Amniotic epithelial cell (primary cell): ENCODE measurements at regions not wholly inside any gene's neighbourhood (a gene's known extent, or its start where the extent isn't known, plus 50 kb on each side); places are given as distances from the start of the nearest gene placed in this dataset.
A peak's percentile ranks its signal among the peaks of the same experiment; 100 is the strongest.
"Not testable (repeated sequence)": the region's sequence is repeated elsewhere in the genome, so short reads cannot be mapped to it uniquely, and the experiment has no call there.

Experiments
- DNase-seq: peaks from one replicate; pipeline ENCODE4 v3.0.0-alpha.2; 2010; ENCODE audit warnings: low read depth

DNA sequence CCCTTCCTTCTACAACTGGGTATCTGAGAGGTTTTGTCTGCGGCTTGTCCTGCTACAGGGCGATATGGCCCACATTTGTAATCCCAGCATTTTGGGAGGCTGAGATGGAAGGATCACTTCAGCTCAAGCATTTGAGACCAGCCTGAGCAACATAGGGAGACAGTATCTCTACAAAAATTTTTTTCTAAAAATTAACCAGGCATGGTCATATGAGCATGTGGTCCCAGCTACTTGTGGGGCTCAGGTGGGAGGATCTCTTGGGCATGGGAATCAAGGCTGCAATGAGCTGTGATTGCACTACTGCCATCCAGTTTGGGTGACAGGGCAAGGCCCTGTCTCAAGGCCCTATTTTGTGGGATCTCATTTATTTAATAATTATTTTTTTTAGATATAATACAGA lies 420.6 kb upstream of the PABPC4L start:
- DNase-seq: no peak

DNA sequence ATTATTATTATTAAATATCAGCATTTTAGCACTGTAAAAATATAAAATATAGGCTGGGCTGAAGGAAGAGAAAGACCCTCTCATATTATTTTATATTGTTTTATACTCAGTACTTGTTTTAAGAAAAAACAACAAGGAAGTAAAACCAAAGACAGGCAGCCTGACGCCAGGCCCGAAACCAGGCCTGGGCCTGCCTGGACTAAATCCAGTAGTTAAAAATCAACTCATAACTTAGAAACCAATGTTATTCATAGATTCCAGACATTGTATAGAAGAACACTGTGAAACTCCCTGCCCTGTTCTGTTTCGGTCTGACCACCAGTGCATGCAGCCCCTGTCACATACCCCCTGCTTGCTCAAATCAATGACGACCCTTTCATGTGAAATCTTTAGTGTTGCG lies 420.1 kb upstream of the PABPC4L start:
- not testable (repeated sequence) for DNase-seq

DNA sequence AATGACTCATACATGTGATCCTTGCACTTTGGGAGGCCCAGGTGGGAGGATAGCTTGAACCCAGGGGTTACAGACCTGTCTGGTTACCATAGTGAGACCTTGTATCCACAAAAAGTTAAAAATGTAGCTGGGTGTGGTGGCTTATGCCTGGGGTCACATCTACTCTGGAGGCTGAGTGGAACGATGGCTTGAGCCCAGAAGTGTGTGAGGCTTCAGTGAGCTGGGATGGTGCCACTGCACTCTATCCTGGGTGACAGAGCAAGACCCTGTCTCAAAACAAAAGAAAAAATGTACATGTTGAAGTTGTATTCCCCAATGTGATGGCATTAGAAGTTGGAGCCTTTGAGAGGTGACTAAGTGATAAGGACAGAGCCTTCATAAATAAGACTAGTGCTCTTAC lies 409.4 kb upstream of the PABPC4L start:
- no peak for DNase-seq

DNA sequence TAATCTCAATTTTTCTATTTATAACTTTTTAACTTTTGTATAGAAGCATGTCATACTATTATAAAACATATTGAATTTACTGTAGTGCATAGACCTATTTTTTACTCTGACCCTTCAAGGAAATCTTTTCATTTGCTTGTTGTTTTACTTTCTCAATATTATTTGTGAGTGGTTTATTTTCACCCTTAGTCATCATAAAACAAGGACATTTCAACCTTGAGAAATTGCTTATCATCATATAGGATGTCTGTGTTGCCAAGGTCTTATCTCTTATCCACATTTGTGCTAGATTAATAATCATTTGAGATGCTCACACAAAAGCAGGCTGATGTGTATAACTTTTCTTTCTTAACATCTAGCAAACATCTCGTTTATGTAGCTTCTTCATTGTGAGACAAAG lies 408.6 kb upstream of the PABPC4L start:
- peak; percentile 45 for DNase-seq

DNA sequence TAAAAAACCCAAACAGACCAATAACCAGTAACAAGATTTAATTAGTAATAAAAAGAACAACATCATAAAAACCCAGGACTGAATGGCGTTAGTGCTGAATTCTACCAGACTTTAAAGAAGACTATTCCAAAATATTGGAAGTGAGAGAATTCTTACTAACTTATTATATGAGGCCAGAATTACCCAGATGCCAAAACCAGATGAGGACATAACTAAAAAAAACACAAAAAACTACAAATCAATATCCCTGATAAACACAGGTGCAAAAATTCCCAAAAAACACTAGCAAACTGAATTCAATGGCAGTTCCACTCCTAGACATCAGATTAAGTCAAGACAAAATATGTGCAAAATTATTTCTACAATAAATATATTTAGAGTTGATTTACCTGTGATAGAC lies 400.1 kb upstream of the PABPC4L start:
- no peak for DNase-seq

DNA sequence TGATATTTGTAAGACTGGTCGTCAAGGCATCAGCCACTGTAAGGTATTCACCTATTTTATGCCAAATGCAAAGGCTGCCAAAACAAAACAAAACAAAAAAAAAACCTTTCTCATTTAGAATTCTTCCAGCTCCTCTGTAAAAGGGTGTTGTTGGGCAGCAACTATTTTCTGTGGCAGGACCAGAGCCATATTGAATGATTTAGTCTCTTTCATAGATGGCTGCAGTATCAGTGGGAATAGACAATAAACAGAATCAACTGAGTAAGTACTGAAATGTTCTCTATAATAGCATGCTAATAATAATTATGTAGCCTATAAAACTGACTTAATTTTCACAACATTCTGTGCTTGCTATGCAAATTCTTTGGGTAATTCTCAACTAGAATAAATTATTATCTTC lies 389.7 kb upstream of the PABPC4L start:
- DNase-seq: no peak

DNA sequence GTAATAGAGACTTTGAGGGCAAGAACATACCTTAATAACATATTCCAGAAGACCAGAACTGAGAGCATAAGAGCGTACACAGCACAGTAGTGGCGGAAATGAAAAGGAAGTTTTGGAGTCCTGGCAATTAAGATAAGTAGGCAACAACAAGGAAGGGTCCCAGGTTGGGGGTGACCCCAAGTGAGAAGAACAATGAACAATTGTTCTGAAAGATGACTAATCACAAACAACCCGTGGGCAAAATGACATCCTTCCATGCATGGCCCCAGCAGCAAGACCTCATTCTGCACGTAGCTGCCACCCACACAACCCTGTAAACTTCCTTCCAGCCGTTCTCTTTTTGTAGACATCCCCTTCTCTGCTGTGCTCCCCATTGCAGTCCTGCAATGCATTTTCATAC lies 384.4 kb upstream of the PABPC4L start:
- DNase-seq: no peak

DNA sequence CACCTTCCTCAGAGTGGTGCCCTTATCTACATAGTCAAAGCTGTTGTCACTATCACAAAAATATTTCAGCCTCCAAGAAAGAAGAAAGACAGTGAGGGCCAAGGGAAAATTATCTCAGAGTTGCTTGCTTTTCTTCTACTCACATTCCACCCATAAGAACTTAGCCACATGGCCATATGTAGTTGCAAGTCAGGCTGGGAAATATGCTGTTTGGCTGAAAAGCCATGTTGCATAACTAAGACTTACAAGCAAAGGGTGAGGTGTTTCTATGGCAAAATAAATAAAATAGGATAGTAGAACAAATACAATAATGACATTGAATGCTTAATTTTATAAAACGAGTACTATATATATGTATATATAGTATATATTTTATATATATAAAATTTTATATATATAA lies 365.9 kb upstream of the PABPC4L start:
- DNase-seq: peak; percentile 51

DNA sequence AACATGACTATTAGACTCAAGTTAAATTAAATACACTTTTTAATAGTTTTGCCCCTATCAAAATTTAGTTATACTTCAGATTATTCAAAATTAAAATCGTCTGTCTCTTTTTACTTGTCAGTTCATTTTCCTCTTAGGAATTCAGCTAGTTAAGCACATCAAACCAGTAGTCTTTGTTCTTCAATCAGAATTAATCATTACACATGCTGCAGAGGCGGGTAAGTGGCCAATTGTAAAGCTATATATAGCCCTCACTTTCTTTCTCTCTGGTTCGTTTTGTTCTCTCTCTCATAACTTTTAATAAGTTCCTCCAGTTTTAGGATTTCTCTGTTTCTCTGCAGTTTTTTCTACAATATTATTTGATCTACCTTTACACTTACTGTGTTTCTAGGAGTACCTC lies 359.1 kb upstream of the PABPC4L start:
- no peak for DNase-seq

DNA sequence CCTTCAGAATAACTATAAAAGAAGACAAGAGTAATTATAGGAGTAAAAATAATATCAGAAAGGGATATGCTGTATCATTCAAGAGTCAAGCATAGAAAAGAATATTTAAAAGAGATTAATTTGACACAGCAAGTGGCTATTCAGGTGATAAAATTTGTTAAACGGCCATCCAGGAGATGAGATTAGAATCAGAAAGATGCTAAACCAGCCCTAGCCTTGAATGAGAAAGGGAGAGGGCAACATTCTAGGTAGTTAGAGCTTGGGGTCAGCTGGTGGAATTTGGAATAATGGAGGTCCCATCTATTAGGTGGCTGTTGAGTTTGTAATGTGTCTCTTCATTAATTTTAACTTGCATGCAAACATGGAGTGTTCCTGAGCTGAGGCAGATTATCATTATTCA lies 350.5 kb upstream of the PABPC4L start:
- no peak for DNase-seq

DNA sequence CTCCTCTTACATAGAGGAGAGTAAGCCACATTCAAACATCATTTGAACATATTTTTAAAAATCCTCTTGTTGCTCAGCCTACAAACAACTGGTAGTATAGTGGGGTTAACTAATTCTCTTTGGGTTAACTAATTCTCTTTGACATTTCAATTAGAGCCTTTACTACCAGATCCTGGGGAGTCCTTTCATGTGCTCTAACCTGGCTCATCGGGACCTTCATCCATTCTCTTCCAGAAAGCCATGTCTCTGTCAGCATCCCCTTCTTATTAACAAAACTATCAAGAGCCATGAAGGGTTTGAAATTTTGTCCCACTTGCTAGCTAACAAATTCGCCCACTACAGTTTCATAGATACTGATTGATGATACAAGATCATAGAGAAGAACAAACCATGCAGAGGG lies 349.8 kb upstream of the PABPC4L start:
- DNase-seq: no peak

DNA sequence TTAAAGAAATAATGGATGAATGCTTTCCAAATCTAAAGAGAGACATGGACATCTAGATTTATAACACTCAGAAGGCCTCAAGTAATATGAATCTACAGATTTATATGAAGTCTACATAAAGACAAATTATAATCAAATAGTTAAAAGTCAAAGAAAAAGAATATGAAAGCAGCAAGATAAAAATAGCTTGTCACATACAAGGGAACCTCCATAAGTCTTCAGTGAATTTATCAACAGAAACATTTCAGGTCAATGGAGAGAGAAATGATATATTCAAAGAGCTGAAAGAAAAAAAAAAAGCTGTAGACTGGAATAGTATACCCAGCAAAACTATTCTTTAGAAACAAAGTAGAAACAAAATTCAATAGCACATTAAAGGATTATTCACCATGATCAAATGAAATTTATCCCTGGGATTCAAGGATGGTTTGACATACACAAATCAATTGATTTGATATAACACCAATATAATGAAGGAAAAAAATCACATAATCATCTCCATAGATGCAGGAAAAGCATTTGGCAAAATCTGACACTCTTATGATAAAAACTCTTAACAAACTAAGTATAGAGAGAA lies 346.6 kb upstream of the PABPC4L start:
- no peak for DNase-seq

DNA sequence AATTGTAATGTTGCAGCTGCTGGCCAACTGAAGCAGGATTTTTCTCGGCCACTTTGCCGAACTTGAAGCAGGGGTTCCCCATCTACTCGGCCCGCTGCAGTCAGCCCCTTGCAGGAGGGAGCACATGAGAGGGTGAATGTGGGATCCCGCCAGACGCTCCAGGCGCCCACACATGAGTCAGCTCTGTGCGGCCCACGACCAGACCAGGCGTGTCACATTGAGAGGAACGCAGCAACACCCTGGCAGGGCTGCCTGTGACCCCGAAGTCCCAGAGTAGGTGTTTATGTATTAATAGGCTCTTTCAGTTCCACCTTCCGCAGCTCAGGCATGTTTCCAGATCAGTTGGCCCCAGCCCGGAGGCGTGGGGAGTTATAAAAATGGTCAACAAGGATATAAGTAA lies 344.7 kb upstream of the PABPC4L start:
- no peak for DNase-seq

DNA sequence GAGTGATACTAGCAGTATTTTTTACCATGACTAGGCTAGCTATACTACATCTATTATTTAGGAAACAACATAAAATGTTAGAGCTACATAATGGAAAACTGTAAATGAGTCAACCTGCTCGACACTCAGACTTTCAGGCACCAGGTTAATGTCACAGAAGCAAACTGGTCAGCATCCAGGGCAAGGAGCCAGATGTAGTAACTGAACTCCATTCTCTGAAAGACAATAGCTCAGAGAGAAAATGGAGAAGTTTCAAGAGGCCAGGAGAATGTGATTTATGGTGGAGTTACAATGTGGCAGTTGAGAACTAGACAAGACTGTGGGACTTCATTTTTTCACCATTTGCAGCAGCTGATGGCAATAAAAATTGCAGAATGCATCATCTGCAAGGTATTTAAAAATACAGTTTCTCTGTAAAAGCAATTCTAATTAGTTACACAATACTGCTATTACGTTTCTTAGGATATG lies 342.7 kb upstream of the PABPC4L start:
- peak; percentile 20 for DNase-seq

DNA sequence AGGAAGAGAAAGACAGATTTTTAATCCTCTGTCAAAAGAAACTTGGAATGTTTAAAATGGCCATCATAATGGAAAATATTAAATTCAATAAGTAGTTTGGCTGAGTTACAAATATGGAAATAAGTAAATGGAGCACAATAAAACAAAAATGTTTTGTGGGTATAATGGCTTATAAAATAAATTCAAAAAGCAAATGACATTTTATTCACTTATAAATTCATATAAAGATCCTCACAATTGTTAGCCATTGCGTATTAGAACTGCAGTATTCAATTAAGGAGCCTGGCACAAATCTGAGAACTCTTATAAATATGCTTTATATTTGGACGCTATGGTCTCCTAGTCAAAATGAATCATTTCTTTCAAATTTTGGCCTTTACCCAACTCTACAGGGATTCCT lies 339.0 kb upstream of the PABPC4L start:
- no peak for DNase-seq

DNA sequence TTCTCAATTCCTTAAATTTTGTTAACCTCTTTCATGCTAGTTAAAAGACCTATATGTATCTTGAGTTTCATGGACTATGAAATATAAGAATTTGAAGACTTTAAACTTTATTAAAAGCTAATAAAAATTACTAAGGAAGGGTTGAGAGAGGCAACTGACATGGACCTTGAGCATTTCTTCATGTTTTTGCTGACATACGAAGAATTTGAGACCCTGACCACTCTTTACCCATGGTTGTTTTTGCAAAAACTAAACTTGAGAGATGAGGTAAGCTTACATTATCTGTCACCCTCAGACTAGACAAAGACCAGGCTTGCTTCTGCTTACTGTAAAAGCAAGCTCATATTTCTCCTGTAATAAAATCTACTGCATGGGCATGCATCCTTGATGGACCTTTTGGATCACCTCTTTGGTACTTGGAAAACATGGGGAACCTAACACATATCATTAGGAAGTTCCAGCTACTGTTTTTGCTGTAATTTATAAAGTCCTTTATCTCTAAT lies 338.2 kb upstream of the PABPC4L start:
- peak; percentile 5 for DNase-seq

DNA sequence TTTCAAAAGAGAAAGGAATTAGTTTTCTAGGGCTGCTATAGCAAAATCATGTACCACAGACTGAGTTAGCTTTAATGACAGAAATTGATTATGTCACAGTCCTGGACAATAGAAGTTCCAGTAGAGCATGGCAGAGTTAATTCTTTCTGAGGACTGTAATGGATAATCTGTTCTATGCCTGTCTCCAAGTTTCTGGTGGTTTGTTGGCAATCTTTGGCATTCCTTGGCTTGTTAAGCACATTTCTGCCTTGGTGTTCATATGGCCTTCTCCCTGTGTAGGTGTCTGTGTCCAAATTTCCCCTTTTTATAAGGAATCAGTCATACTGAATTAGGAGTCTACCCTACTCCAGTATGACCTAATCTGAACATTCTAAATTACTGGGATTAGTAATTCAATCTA lies 336.1 kb upstream of the PABPC4L start:
- DNase-seq: no peak

DNA sequence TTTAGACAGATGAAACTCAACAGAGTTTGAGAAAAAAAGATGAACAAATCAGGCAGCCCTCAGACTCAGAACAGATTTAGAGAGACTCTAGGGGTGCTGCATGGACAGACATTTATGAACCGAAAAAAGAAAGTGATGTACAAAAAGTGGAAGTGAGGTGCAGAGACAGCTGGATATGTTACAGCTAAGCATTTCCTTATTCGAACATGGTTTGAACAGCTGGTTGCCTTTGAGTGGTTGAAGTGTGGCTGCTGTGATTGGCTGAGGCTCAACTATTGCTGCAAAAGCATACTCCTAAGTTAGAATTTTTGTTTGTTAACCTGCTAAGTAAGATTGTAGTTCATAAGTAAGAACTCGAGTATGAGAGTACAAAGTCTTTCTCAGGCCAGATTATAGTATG lies 331.5 kb upstream of the PABPC4L start:
- no peak for DNase-seq

DNA sequence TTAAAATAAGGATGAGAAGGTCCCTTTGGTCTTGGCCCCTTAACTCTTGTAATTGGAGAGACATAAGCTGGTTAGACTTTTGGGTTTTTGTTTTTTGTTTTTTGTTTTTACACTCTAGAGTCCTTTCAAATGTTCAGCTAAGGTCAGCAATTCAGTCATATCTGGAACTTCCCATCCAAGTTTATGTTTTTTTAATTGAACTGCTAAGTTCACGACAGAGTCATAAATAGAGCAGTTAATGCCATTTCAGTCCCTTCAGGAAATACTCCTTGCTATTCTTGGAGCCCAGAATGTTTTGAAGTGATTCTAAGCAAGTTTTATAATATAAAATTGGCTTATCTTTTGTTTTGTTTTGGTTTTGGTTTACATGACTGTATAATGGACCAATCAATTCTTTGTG lies 329.4 kb upstream of the PABPC4L start:
- no peak for DNase-seq

DNA sequence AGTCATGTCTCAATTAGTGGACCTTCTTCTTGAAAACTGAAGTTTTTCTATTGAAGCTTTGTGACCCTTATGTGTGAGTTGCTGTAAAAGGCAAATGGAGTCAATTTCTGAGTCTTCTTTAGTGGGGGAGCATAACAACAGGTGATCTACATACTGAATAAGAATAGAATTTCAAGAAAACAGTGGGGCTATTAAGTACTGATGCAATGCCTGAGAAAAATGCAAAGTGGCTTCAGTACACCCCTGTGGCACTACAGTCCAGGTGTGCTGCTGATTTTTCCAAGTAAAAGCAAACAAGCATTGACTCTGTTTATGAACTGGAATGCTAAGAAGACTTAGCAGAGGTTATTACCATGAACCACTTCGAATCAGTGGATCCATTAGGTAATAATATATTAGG lies 328.0 kb upstream of the PABPC4L start:
- DNase-seq: no peak

DNA sequence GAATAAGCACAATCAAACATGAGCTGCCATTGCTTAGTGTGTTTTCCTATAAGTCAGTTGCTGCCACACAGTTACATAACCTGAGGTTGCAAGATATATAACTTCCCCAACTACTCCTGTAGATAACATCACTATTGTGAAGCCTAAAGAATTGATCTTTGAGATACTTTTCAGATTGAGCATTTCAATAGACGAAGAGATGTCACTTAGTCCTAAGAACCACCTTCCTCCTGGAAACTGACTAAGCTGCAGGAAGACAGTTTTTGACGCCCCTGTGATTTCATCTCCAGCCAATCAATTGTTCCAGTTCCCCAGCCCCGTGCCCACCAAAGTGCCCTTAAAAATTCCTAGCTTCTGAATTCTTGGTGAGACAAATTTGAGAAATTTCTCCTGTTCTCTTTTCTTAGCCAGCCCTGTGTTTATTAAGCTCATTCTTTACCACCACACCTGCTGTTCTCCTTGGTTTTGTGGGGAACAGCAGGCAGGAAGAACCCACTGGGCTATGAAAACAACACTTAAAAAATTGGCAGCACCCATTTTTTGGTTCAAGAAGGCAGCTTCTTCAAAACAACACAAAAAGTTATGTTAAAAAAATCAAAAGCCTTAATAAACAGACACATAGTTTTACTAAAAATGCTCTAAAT lies 317.1 kb upstream of the PABPC4L start:
- no peak for DNase-seq

DNA sequence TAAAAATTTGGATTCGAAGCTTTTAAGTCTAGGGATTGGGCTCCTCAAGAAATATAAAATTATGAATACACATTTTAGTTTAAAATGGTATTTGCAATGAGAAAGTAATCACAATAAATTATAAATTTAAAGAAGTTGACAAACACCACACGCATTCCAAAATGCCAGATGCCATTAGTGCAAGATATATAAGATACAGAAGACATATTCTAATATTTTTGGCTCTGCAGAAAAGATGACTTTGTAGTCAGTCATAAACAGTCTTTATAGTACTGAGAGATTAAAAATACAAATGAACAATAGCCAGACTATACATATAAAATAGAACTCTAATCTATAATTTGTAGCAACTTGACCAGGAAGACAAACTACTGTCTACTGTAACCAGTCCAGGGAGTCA lies 309.0 kb upstream of the PABPC4L start:
- DNase-seq: no peak

DNA sequence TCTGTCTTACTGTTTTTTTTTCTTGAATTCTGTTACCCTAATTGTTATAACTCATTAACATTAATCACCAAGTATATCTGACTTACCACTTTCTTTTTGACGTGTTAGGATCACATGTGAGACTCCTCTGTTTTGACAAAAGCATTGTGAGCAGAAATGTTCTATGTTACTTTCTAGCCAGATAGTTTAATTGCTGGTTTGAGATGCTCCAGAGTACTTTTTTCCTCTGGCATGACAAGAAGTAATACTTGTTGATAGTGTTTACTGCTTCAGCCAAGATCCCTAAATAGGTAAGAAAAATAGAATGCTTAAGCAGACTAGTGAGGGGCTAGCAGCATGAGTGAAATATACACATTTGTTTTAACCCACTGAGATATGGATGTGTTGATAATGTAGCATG lies 303.9 kb upstream of the PABPC4L start:
- DNase-seq: no peak

DNA sequence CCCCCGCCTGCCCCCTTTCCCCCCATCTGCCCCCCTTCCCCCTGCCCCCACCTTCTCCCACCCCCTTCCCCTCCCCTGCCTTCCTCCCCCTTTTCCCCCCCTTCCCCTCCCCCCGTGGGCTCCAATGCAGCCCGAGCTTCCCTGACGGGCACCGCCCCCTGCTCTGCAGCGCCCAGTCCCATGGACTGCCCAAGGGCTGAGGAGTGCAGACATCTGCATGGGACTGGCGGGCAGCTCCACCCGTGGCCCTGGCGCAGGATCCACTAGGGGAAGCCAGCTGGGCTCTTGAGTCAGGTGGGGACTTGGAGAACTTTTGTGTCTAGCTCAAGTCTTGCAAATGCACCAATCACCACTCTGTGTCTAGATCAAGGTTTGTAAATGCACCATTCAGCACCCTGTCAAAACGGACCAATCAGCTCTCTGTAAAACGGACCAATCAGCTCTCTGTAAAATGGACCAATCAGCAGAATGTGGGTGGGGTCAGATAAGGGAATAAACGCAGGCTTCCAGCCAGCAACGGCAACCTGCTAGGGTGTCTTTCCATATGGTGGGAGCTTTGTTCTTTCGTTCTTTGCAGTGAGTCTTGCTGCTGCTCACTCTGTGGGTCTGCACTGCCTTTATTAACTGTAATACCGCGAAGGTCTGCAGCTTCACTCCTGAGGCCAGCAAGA lies 300.5 kb upstream of the PABPC4L start:
- DNase-seq: no peak
